ENCODE measurements at regions not wholly inside any gene's neighbourhood (a gene's known extent, or its start where the extent isn't known, plus 50 kb on each side); places are given as distances from the start of the nearest gene placed in this dataset.
A peak's percentile ranks its signal among the peaks of the same experiment; 100 is the strongest.
"Not testable (repeated sequence)": the region's sequence is repeated elsewhere in the genome, so short reads cannot be mapped to it uniquely, and the experiment has no call there.

DNA sequence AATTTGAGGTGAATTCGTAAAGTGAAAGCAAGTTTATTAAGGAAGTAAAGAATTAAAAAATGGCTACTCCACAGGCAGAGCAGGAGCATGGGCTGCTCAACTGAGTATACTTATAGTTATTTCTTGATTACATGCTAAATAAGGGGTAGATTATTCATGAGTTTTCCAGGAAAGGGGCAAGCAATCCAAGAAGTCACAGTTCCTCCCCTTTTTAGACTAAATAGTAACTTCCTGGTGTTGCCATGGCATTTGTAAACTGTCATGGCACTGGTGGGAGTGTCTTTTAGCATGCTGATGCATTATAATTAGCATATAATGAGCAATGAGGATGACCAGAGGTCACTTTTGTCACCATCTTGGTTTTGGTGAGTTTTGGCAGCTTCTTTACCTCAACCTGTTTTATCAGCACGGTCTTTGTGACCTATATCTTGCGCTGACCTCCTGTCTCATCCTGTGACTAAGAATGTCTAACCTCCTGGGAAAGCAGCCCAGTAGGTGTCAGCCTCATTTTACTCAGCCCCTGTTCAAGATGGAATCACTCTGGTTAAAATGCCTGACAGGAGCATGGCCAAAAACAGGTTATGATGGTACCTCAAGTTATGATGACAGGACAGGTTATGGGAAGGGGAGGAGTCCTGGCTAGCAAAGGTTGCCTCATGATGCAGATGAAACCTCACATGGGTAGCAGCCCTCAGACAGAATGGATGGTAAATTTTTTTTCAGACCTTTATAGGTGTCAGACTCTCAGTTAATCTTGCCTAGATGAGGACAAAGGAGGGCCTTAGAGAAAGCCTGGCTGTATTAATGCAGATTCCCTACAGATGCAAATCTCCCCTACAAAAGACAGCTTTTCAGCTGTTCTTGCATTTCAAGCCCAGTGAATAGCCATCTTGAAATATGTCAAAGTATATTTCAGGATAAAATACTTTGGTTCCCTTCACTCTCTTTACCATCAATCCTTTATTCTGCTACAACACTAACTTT, 49.7 kb downstream of the SIPA1L2 start:
- DNase-seq = no peak

DNA sequence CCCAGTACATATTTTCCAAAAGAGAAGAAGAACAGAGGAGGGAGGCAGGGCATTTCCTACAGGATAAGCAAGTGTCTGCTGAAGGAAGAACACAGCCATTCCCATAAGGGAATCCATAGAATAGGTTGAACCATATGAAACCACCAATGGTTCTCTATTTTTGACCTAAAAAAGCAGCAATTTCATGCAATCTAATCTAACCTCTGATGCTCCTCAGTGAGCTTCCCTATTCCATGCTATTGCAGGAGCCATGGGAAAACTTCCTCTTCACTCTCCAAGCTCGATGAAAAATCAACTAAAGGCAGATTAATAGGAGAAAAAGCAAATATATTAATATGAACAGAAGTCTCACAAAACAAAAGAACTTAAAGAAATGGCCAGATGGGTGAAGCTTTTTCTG, 50.5 kb downstream of the SIPA1L2 start:
- DNase-seq = no peak

DNA sequence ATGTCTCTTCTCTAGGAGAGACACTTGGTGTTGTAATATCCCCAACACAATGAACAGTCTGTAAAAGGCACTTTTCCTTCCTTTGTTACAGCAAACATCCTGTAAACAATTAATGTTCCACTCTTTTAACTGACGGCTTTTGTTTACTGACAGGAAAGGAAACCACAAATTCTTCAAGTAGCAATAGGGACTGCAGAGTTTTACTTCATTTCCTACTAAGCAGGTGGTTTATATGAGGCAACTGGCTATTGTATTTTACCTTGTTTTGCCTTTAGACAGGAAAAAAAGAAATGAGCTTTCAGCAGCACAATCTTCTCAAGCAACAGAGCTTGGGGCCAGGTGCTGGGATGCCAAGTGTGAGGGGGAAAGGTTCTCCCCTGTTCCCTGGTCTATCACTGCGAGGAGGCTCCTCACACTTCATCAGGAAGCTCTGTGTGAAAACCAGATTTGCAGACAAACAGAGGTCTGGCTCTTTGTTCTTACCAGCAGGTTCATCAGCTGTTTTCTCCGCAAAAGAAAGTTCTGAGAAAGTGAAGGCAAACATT, 51.2 kb downstream of the SIPA1L2 start:
- peak in 1 of 3 experiments; percentile 18 for DNase-seq

GRCh38 chr1:232577772-232578171, 52.2 kb downstream of the SIPA1L2 start:
- no peak for DNase-seq

DNA sequence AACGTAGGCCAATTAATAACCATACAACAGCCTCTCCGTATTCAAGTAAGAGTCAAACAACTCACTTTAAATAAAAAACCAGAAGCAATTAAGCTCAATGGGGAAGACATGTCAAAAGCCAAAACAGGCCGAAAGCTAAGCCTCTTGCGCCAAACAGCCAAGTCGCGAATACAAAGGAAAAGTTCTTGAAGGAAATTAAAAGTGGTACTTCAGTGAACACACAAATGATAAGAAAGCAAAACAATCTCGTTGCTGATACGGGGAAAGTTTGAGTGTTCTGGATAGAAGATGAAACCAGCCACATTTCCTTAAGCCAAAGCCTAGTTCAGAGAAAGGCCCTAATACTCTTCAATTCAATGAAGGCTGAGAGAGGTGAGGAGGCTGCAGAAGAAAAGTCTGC, 53.4 kb downstream of the SIPA1L2 start:
- DNase-seq = no peak

DNA sequence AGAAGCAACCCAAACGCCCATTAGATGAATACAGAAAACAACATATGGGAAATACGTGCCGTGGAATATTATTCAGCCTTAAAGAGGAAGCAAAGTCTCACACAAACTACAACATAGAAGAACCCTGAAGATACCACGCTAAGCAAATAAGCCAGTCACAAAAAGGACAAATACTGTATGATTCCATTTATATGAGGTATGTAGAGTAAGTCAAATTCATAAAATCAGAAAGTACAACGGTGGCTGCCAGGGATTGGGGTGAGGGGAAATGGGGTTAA, 54.2 kb downstream of the SIPA1L2 start:
- DNase-seq = no peak

DNA sequence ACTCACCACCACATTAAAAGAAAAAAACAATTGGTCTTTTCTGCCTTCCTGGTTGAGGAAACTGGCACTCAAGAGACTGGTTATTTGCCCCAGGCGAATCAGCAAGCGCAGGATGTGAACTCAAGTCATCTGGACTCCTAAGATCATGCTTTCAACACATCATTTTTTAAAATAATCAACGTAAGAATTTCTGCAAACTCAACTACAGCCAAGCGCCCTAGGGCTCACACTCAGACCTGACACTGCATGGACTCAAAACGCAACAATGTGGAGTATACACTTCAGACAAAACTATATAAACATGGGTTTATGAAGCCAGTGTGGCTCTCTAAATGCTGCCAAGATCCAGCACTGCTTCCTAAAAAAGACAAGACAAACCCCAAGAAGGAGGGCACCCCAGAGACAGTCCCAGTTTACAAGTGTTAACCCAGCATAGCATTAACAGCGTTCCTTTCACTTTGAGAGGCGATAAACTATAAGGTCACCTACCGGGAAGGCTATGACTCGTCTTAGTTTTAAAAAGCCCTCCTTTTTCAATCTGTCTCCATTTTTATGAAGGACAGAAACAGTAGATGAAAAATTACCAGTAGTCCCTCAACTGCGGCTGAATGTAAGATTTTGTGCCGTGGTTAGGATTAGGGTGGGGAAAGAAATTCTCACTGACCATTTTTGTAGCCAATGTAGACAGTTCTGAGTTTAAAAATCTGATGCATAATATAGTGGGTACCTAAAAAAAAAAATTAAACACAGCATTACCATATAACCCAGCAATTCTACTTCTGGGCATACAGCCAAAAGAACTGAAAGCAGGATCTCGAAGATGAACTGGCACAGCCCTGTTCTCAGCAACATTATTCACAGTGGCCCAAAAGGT, 54.8 kb downstream of the SIPA1L2 start:
- no peak for DNase-seq

- DNase-seq = no peak
These were observed 55.9 kb downstream of the SIPA1L2 start for GRCh38 chr1:232574077-232574476.

GRCh38 chr1:232571523-232571922, 58.4 kb downstream of the SIPA1L2 start:
- peak in 1 of 3 experiments; percentile 34 for DNase-seq

- DNase-seq = no peak
These were observed 59.9 kb downstream of the SIPA1L2 start for GRCh38 chr1:232570007-232570406.

DNA sequence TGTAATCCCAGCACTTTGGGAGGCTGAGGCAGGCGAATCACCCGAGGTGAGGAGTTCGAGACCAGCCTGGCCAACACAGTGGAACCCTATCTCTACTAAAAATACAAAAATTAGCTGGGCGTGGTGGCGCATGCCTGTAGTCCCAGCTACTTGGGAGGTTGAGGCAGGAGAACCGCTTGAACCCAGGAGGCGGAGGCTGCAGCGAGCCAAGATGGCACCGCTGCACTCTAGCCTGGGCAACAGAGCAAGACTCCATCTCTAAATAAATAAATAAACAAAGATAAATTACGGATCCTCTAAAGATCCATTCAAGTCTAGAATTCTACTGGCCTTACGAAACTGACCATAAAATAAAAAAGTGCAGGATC, 60.4 kb downstream of the SIPA1L2 start:
- DNase-seq = not testable (repeated sequence)

- peak in 2 of 3 experiments; percentile 17 to 58 for DNase-seq
These were observed 60.9 kb downstream of the SIPA1L2 start for GRCh38 chr1:232568906-232569553.

DNA sequence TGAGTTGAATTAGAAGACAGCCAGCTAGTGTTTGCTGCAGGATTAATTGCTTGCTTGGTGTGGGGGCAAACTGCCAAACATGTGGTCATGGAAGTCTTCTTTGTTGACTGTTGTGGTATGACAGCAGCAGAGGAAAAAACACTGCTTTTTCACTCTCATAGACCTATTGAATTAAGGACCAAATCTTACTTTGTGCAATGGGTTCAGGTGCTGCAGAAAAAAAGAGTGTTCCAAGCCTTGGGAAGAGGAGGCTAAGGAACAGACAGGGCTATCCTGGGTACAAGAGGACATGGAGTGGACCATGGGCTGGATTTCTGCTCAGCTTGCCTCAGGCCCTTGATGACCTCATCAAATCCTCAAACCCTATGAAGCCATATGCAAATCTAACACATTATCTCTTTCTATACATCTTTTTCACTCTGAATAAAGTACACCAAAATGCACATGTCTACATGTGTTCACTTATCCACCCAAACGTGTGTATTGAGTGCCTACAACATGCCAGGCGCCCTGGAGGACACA, 61.5 kb downstream of the SIPA1L2 start:
- peak in 1 of 3 experiments; percentile 42 for DNase-seq

DNA sequence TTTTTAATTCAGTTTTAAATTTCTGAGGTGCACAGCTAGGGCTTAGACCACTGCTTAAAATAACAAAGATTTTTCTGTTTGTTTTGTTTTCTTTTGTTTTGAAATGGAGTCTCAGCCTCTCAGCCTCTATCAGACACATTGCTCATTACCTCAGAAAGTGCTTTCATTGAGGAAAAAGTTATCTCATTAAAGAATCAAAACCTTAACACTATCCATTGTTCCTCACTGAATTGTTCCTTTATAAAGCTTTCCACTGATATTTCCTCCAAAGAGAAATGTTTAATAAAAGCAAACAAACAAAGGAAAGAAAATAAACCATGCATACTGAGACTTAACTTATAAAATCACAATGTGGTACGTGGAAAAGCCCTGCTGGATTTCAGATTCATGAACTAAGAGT, 63.8 kb downstream of the SIPA1L2 start:
- no peak for DNase-seq

- no peak for DNase-seq
These were observed 67.0 kb downstream of the SIPA1L2 start for GRCh38 chr1:232562855-232563510.

- DNase-seq = peak in 1 of 3 experiments; percentile 15
These were observed 68.6 kb downstream of the SIPA1L2 start for GRCh38 chr1:232561381-232561780.

GRCh38 chr1:232560940-232561339, 69.0 kb downstream of the SIPA1L2 start:
- no peak for DNase-seq

DNA sequence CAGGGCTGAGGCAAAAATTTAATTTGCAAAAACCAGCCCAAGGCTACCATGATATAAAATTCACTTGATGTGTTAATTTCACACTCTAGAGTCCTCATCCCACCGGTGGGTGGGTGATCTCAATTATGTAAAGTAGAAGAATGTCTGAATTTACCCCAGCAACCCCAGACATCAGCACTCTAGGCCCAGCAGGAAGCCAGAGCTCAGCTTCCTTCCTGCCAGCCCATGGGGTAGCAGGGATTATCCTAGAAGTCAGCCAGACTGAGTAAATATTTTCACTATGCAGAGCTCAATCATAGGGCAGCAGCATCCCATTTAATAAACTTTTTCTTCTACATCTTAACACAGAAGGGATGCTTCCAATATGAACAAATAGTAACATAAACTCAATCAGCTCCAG, 71.0 kb downstream of the SIPA1L2 start:
- peak in 2 of 3 experiments; percentile 8 to 44 for DNase-seq

DNA sequence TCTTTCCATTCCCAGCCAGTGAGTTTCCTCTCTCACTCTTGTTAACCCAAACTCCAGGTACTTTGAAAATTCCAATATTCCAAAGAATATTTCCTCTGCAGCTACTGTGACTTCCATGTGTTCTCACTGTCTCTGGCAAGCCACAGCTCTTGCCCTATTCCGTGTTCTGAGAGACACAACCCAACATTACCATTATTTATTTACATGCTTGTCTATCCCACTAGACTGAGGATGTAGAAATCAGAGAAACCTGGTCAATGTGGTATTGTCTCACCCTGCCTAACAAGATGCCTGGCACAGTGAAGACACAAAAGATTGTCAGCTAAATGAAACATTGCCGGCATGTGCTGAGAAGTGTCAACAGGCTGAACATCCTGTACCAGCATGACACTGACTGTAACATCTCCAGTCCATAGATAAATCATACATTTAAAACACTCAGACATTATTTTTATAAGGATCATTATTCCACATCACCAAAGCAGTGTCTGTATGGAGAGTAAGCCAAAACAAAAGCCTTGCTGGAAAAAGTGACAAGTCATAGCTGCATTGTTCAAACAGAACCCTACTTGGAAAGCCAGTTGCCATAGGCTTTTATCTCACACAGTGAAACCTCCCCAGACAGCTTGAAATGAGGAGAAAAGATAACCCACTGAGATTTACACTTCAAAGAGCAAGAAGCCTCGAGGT, 72.3 kb downstream of the SIPA1L2 start:
- DNase-seq = peak in 1 of 3 experiments; percentile 69

- no peak for DNase-seq
These were observed 72.8 kb downstream of the SIPA1L2 start for GRCh38 chr1:232557096-232557495.

DNA sequence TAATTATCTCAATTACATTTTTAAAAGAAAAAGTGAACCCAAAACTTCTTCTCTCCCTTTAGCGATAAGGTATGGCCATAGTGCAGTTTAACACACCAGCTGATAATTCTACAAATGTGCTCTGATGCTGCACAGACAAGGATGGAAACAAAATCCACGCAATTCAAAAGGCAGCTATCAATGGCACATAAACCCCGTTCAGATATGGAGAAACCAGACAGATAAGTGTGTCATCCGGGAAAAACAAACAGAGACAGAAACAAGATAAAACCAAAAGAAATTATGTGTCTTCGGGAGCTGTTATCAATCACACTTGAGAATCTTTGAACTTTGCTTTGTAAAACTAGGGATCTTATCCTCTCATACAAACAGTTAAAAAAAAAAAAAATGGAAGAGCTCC, 73.6 kb downstream of the SIPA1L2 start:
- DNase-seq = no peak
